H1 (cell line): ENCODE measurements at regions not wholly inside any gene's neighbourhood (a gene's known extent, or its start where the extent isn't known, plus 50 kb on each side); places are given as distances from the start of the nearest gene placed in this dataset.

Source experiments
- CTCF ChIA-PET: fragments of 300-600 bp; sonication (Branson Sonifier 250); formaldehyde crosslinking; loops from one replicate; lab custom pipeline; 2021; ENCODE audit not compliant: partially characterized antibody; lab: Charles Lee
- POLR2A ChIA-PET: fragments of 300-600 bp; sonication (Branson Sonifier 250); formaldehyde crosslinking; loops from one replicate; lab custom pipeline; 2021; ENCODE audit warnings: inconsistent platforms; ENCODE audit not compliant: partially characterized antibody; lab: Charles Lee
- DNase-seq, 2 experiments: peaks; one replicate each; pipeline versions ENCODE4 v3.0.0 to v3.0.0-alpha.2; 2010 to 2022; ENCODE audit warnings: low spot score in 2 of 2, low read depth in 1 of 2, mixed read lengths in 1 of 2
- FAIRE-seq: peaks from 2 replicates; lab custom pipeline; 2011; peaks lifted over from hg19 to GRCh38; lab: Jason Lieb, UNC
- H2AFZ ChIP-seq: 2 replicates; pipeline ENCODE4 v1.8.1; 2012; ENCODE audit warnings: low read length, inconsistent platforms
- H2AK5ac ChIP-seq: 2 replicates; pipeline ENCODE4 v1.6.1; 2013; ENCODE audit warnings: low read depth, low read length
- H2BK120ac ChIP-seq: replicated peaks from 2 replicates; pipeline ENCODE3; 2013; ENCODE audit warnings: low read depth, low read length, inconsistent platforms
- H2BK12ac ChIP-seq: 2 replicates; pipeline ENCODE4 v1.6.1; 2013; ENCODE audit warnings: low read depth, low read length
- H2BK15ac ChIP-seq: 2 replicates; pipeline ENCODE4 v1.6.1; 2013; ENCODE audit warnings: low read length
- H2BK20ac ChIP-seq: 2 replicates; pipeline ENCODE4 v1.6.1; 2013; ENCODE audit warnings: low read length
- H2BK5ac ChIP-seq: 2 replicates; pipeline ENCODE4 v1.6.1; 2013; ENCODE audit warnings: low read depth, low read length
- H3K14ac ChIP-seq: 2 replicates; pipeline ENCODE4 v1.6.1; 2013; ENCODE audit warnings: inconsistent platforms; ENCODE audit not compliant: insufficient read length
- H3K18ac ChIP-seq: 2 replicates; pipeline ENCODE4 v1.6.1; 2013; ENCODE audit warnings: low read length; ENCODE audit errors: extremely low read depth
- H3K23ac ChIP-seq: 2 replicates; pipeline ENCODE4 v1.6.1; 2013; ENCODE audit warnings: inconsistent platforms; ENCODE audit not compliant: insufficient read length
- H3K23me2 ChIP-seq: 2 replicates; pipeline ENCODE4 v1.6.1; 2013; ENCODE audit warnings: low read depth, low read length
- H3K27ac ChIP-seq: 2 replicates; pipeline ENCODE4 v1.6.1; 2011; ENCODE audit warnings: low read depth, low read length, inconsistent platforms
- H3K27me3 ChIP-seq, 4 experiments: replicated peaks in 1 of 4; 1 replicate in 1 of 4; 2 replicates in 3 of 4; pipeline versions ENCODE4 v1.6.1 to v1.8.1; 2011 to 2013; ENCODE audit warnings: low read length in 3 of 4, mild to moderate bottlenecking in 3 of 4, inconsistent platforms in 2 of 4, mixed read lengths in 2 of 4, moderate library complexity in 1 of 4; ENCODE audit not compliant: control insufficient read depth in 3 of 4, insufficient read depth in 3 of 4; ENCODE audit errors: extremely low read depth in 1 of 4
- H3K36me3 ChIP-seq, 4 experiments: 2 replicates each; pipeline versions ENCODE4 v1.6.1 to v1.8.1; 2011 to 2013; ENCODE audit warnings: mild to moderate bottlenecking in 4 of 4, low read length in 3 of 4, moderate library complexity in 2 of 4, control low read depth in 1 of 4, inconsistent platforms in 1 of 4; ENCODE audit not compliant: insufficient read depth in 4 of 4, control insufficient read depth in 2 of 4
- H3K4ac ChIP-seq: replicated peaks from 2 replicates; pipeline ENCODE3; 2013; ENCODE audit warnings: low read length, low read depth, mixed read lengths, inconsistent platforms; ENCODE audit not compliant: insufficient read length
- H3K4me1 ChIP-seq, 4 experiments: replicated peaks in 1 of 4; 1 replicate in 1 of 4; 2 replicates in 3 of 4; pipeline versions ENCODE4 v1.6.1 to v1.8.1; 2011 to 2013; ENCODE audit warnings: low read length in 3 of 4, inconsistent platforms in 2 of 4, mixed read lengths in 1 of 4; ENCODE audit not compliant: insufficient read depth in 4 of 4, control insufficient read depth in 3 of 4
- H3K4me2 ChIP-seq, 2 experiments: 2 replicates each; pipeline versions ENCODE4 v1.6.1 to v1.8.1; 2011 to 2013; ENCODE audit warnings: low read depth in 2 of 2, low read length in 2 of 2, control low read depth in 1 of 2, inconsistent platforms in 1 of 2, mild to moderate bottlenecking in 1 of 2; ENCODE audit not compliant: insufficient read depth in 1 of 2
- H3K4me3 ChIP-seq, 4 experiments: fragments of 200-600, 300-600 bp in 1 of 4; sonication (generic), shearing (Covaris generic), sonication (Bioruptor Twin) in 1 of 4; 2 replicates each; pipeline versions ENCODE4 v1.5.1 to v1.8.1; 2011 to 2016; ENCODE audit warnings: low read length in 4 of 4, low read depth in 3 of 4, control low read depth in 2 of 4, inconsistent platforms in 2 of 4, mild to moderate bottlenecking in 2 of 4, mixed read lengths in 1 of 4, moderate library complexity in 1 of 4; ENCODE audit not compliant: insufficient read depth in 2 of 4; ENCODE audit errors: extremely low read depth in 1 of 4
- H3K56ac ChIP-seq: replicated peaks from 2 replicates; pipeline ENCODE3; 2013; ENCODE audit warnings: low read depth, mild to moderate bottlenecking, mixed read lengths, low read length, inconsistent platforms; ENCODE audit not compliant: insufficient read length
- H3K79me1 ChIP-seq: 2 replicates; pipeline ENCODE4 v1.6.1; 2013; ENCODE audit warnings: low read depth, low read length, control low read depth
- H3K79me2 ChIP-seq, 2 experiments: 2 replicates each; pipeline versions ENCODE4 v1.6.1 to v1.8.1; 2012 to 2013; ENCODE audit warnings: low read length in 2 of 2, mild to moderate bottlenecking in 2 of 2, inconsistent platforms in 1 of 2; ENCODE audit not compliant: insufficient read depth in 2 of 2, control insufficient read depth in 1 of 2
- H3K9ac ChIP-seq, 4 experiments: replicated peaks in 1 of 4; 1 replicate in 1 of 4; 2 replicates in 3 of 4; pipeline versions ENCODE4 v1.6.1 to v1.8.1; 2011 to 2013; ENCODE audit warnings: low read depth in 3 of 4, low read length in 3 of 4, control low read depth in 2 of 4, mild to moderate bottlenecking in 2 of 4, moderate library complexity in 2 of 4, inconsistent platforms in 1 of 4; ENCODE audit errors: extremely low read depth in 1 of 4
- H3K9me3 ChIP-seq, 2 experiments: 2 replicates each; pipeline versions ENCODE4 v1.6.1 to v1.8.1; 2012 to 2013; ENCODE audit warnings: mild to moderate bottlenecking in 2 of 2, moderate library complexity in 2 of 2, control low read depth in 1 of 2, inconsistent platforms in 1 of 2, low read depth in 1 of 2, low read length in 1 of 2, mixed read lengths in 1 of 2; ENCODE audit not compliant: insufficient read depth in 2 of 2
- H4K20me1 ChIP-seq, 2 experiments: replicated peaks in 1 of 2; 2 replicates each; pipeline versions ENCODE3 to v1.8.1; 2011 to 2013; ENCODE audit warnings: inconsistent platforms in 2 of 2, low read length in 2 of 2, mild to moderate bottlenecking in 1 of 2; ENCODE audit not compliant: insufficient read depth in 2 of 2, control insufficient read depth in 1 of 2
- H4K5ac ChIP-seq: 2 replicates; pipeline ENCODE4 v1.6.1; 2013; ENCODE audit warnings: low read length, low read depth, mixed read lengths, inconsistent platforms; ENCODE audit not compliant: insufficient read length
- H4K8ac ChIP-seq: 2 replicates; pipeline ENCODE4 v1.8.0; 2013; ENCODE audit warnings: mild to moderate bottlenecking, moderate library complexity, low read length, inconsistent platforms; ENCODE audit not compliant: insufficient read depth; ENCODE audit errors: extremely low read depth
- H4K91ac ChIP-seq: replicated peaks from 2 replicates; pipeline ENCODE3; 2013; ENCODE audit warnings: low read length, mixed read lengths, inconsistent platforms; ENCODE audit not compliant: insufficient read length
- CREB1 ChIP-seq: IDR thresholded peaks from 2 replicates; pipeline ENCODE4 v1.6.1; 2012; ENCODE audit warnings: inconsistent platforms
- MAFK ChIP-seq: IDR thresholded peaks from 2 replicates; pipeline ENCODE4 v1.6.1; 2012; ENCODE audit warnings: low read depth, mild to moderate bottlenecking, improper control_type of control experiment, low read length
- SIN3A ChIP-seq, 2 experiments: IDR thresholded peaks in 1 of 2; conservative IDR thresholded peaks in 1 of 2; 2 replicates each; pipeline ENCODE4 v1.6.1; 2011 to 2012; ENCODE audit warnings: low read length in 2 of 2, improper control_type of control experiment in 1 of 2, low read depth in 1 of 2, mild to moderate bottlenecking in 1 of 2
- SP2 ChIP-seq: IDR thresholded peaks from 2 replicates; pipeline ENCODE4 v1.6.1; 2012; ENCODE audit warnings: mild to moderate bottlenecking, low read length, inconsistent platforms
- WGBS, 2 experiments: shearing (Covaris generic) in 1 of 2; methylation state at CpG; one replicate each; pipeline versions ENCODE4 v1.1.6 to v1.1.7; 2013 to 2015; ENCODE audit warnings: low lambda C conversion rate in 2 of 2, mixed read lengths in 2 of 2, inconsistent platforms in 1 of 2, low coverage in 1 of 2, missing lambda C conversion rate in 1 of 2; ENCODE audit not compliant: insufficient replicate concordance in 2 of 2, insufficient coverage in 1 of 2, insufficient read length in 1 of 2; ENCODE audit errors: extremely low coverage in 1 of 2, missing lambda C conversion rate in 1 of 2; 5-methylcytosine and 5-hydroxymethylcytosine counted together
- TF ChIP-seq, protein P1 (sequence below): IDR thresholded peaks from 2 replicates; pipeline ENCODE4 v1.6.1; 2012; ENCODE audit warnings: inconsistent platforms

- no peak overlapping the region for H2AK5ac ChIP-seq
- no peak overlapping the region for H2AFZ ChIP-seq
- WGBS, 2 experiments = 89% methylated on average over 4 of the region's 4 CpGs; no CpG with 5 or more reads in 1 of the 2 experiments
- H3K56ac ChIP-seq = no peak overlapping the region
- no peaks in the 10 kb centered on the region for H3K27me3 ChIP-seq
- H2BK120ac ChIP-seq = no peak overlapping the region
- H2BK15ac ChIP-seq = no peak overlapping the region
- H3K18ac ChIP-seq = no peak overlapping the region
- no peak overlapping the region for H3K14ac ChIP-seq
- H3K79me2 ChIP-seq = no peaks in the 10 kb centered on the region
- H3K4me2 ChIP-seq = no peak overlapping the region
- H3K9ac ChIP-seq = no peak overlapping the region
- no peak overlapping the region for H4K91ac ChIP-seq
- H3K79me1 ChIP-seq = no peaks in the 10 kb centered on the region
- ChIA-PET POLR2A (no interaction called here), CTCF (no interaction called here)
- H4K20me1 ChIP-seq = no peaks in the 10 kb centered on the region
- H3K4ac ChIP-seq = no peak overlapping the region
- H4K8ac ChIP-seq = no peak overlapping the region
- no peak overlapping the region for H3K23ac ChIP-seq
- no peaks in the 10 kb centered on the region for H3K4me1 ChIP-seq
- H3K23me2 ChIP-seq = no peaks in the 10 kb centered on the region
- DNase-seq = no peak
- H3K4me3 ChIP-seq = no peak overlapping the region
- H2BK12ac ChIP-seq = no peak overlapping the region
- FAIRE-seq = no peak
- peaks cover 13 to 18% of the 10 kb centered on the region in 2 experiments for H3K9me3 ChIP-seq
- H3K36me3 ChIP-seq = 0 out of 8 replicates have a peak, but pooled peaks cover 0 to 6% (median 0%) of the 10 kb centered on the region in 4 experiments
- H3K27ac ChIP-seq = no peak overlapping the region
- no peak overlapping the region for H2BK20ac ChIP-seq
- no peak overlapping the region for H2BK5ac ChIP-seq
- no peak overlapping the region for H4K5ac ChIP-seq
- no peak for TF ChIP-seq MAFK
- TF ChIP-seq, protein P1, sequence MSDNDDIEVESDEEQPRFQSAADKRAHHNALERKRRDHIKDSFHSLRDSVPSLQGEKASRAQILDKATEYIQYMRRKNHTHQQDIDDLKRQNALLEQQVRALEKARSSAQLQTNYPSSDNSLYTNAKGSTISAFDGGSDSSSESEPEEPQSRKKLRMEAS = no peak
- TF ChIP-seq CREB1 = no peak
- TF ChIP-seq SIN3A (conservative IDR thresholded peaks at IDR 0.05 in 1 of 2, IDR thresholded peaks at IDR 0.05 in 1 of 2; ENCODE audit: low read depth in 1 of 2, low read length in 2 of 2) = no peak
- TF ChIP-seq SP2 = no peak
Observed at GRCh38 chr2:145958611-145959010, 1438.7 kb upstream of the ZEB2 start.
